NCI-H345 treated with DMSO at 0.1 percent for 48 hours (cell line): ENCODE measurements at regions not wholly inside any gene's neighbourhood (a gene's known extent, or its start where the extent isn't known, plus 50 kb on each side); places are given as distances from the start of the nearest gene placed in this dataset.

Source experiments
- DNase-seq: peaks from one replicate; lab custom pipeline; 2025; ENCODE audit not compliant: unreplicated experiment; lab: John Stamatoyannopoulos, UW

DNA sequence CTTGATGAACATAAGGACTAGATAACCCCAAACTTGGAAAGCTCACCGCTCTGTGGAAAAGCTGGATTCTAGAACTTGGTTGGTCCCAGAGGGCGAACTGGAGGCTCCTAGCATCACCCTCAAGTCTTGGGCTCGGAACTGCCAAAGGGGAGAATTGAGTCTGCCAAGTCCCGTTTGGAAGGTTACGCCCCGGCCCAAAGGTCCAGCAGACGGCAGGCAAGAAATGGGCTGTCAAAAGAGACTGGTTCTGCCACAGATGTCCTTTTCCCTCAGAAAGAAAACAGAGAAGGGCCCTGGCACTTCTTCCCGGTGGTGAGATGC is 182.2 kb downstream of the ANAPC1 start:
- no peak for DNase-seq

DNA sequence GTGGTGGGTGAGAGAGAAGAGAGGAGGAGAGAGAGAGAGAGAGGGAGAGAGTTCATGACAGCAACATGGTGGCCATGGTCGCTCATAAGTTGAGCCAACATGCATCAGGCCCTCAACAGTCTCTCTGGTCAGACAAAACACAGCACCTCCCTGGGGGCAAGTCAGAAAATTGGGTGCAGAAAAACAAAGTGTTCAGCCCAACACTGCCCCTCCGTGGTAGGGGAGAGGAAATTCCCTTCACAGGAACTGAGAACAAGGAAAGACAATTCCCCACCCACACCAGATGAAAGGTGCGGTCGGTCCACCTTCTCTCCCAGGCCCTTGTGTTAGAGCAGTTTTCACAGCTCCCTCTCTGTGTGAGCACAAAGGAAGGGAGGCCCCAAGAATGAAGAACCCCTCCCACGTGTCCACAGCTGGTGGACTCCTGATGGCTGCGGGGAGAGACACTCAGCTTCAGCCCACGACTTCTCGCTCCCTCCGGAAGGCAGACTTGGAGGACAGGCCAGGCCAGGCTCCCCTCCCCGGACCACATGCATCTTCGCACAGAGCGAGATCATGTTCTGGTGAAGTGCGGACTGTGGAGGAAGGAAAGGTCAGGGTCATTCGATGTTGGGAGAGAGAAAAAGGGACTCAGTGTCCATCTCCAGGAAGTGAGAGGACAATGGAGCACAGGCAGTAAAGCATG is 181.7 kb downstream of the ANAPC1 start:
- DNase-seq, result no peak

DNA sequence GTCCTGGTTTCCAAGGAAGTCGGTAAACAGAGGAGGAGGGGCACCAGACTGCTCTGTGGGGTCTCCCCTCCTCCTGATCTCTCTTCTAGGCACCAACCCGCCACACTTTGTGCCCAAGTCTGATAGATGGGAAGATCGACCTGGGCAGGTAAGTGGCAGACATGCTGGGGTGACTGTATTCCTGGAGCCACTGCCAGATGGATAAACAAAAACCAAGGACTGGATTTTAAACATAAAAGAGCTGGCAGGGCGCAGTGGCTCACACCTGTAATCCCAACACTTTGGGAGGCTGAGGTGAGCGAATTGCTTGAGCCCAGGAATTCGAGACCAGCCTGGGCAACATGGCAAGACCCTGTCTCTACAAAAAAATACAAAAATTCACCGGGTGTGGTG is 181.2 kb downstream of the ANAPC1 start:
- DNase-seq, result no peak

DNA sequence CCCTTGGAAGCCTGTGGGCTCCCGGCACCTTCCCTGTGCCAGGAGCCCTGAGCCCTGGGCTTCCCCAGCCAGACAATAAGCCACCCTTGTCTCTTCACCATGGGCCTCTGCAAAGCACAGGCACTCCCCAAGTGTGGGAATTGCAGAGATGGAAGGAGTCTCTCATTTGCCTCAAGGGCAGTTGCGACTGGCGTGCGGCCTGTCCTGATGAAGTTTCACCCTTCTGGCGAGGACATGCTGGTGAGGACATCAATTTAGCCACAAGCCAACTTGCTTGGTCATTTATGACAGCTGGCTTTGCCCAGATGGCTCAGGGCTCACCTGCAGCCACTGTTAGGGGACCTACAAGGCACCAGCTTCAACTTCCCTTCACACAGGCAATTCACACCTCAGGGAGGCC is 180.2 kb downstream of the ANAPC1 start:
- no peak for DNase-seq

DNA sequence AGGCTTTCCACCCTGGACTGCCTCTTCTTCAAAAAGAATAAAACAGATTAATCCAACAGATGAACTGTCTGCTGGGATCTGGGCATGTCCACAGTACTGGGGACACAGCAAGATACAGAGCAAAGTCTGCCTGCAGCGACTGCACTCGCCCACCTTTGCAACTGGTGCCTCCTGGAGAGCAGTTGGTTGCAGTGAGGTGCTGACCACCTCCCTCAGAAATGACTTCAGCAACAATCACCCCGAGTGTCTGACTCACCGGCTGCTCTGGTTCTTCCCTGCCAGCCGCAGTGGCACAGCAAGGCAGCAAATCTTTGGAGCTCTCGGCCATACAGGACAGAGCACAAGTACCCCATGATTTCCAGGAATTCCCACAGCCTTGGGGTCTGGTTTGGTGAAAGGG is 179.7 kb downstream of the ANAPC1 start:
- no peak for DNase-seq

DNA sequence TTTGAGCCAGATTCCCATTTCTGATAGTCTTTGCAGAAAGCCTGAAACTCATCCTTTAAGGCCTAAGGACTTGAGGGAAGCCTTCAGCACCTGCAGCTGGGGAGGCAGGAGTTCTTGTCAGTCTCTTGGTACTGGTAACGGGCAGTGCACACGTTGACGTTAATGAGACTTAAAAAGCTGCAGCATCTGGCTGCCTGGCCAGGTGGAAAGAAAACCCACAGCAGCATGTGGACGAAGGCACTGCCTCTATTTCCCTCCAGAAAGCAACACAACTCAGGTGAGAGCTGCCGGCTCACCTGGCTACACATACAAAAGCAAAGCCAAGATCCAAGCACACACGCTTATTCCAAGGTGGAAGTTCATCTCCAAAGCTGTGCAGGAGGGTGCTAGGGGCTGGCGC is 178.8 kb downstream of the ANAPC1 start:
- DNase-seq, result no peak

DNA sequence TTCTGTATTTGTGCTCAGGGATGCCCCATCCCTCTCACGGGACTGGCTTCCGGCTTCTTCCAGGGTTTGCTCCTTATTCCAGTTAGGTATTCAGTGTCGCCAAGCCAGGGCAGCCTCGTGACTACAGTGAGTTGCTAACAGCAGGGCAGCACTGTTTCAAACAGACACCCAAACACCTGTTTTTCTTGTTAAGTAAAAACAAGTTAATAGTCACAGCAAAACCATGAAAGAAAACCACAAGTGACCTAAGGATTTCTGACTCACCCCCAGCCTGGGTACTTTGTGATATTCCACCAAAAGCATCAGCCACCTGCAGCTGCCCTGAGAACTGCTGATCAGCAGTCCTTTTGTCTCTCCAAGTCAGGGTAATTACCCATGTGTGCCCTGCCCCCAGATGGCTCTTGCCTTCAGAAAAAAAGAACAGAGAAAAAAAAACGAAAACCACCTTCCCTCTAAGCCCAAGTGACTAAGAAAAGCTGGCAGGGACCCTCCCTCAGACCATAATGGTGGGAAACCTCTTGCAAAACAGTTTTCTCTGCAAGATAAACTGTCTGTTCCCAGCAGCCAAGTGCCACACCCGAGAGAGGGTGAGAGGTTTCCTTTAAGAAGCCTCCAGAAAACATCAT is 178.2 kb downstream of the ANAPC1 start:
- DNase-seq, result peak; percentile 1

DNA sequence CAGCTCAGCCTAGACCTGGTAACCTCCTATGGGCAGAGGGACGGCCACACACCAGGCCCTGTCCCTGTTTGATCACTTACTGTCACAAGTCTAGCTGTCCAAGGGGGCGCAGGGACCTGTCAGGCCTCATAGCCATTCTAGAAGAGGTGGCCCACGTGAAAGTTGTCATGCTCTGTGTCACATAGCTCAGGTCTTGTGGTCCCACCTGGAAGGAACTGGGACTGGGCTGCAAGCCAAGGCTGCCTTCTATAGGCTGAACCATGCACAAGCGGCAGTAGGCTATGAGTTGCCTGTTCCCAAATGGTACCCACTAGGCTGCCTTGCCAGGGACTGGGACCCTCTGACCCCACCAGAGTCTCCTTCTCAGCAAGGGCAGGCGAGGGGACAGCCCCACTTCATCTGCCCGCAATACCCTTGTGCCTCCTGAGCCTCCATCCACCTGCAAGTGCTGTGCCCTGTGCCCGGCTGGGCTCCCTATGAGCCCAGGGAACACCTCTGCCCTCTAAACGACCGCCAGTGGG is 177.5 kb downstream of the ANAPC1 start:
- DNase-seq, result no peak

DNA sequence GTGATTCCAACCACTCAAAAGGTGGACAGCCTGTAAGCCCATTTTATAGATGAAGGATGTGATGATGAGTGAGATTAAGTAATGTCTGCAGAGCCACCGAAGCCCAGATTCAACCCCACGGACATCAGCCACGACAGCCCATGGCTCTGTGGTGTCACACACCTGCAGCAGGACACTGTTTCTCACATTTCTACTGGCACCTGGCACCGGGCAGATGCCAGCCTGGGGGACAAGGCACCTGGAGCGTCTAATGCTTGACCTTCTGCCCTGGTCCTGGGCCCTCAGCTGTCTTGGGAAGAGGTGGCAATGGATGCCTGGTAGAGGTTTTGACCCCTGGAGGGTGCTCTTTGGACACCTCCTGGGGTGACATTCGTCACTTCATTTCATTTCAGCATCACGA is 176.3 kb downstream of the ANAPC1 start:
- DNase-seq, result no peak

DNA sequence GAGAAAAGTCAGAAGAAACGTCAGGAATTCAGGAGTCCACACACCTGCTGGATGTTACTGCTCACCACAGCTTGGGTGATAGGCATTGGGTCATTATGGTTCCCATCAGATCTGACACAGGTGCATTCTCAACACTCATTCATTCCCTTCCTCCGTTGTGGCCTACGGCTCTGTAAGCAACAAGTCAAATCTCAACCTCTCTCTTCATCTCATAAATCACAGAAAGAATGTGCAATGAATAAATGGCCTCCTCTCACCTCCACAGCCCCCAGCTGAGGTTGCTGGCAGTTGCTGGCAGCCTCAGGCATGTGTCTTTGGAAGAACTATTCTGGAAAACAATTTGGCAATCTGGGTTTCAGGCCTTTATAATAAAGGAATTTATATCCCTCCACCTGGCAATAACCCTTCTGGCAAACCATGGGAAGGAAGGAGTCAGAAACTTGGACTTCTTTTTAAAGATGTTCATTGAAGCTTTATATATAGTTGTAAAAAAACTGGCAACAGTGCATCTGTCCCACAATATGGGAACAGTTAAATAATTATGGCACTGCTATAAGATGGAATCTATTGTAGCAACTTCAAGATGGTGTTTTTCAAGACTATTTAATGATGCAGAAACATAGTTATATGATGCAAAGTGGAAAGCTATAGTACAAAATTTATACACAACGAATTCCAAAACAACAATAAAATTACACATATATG is 175.4 kb downstream of the ANAPC1 start:
- no peak for DNase-seq

DNA sequence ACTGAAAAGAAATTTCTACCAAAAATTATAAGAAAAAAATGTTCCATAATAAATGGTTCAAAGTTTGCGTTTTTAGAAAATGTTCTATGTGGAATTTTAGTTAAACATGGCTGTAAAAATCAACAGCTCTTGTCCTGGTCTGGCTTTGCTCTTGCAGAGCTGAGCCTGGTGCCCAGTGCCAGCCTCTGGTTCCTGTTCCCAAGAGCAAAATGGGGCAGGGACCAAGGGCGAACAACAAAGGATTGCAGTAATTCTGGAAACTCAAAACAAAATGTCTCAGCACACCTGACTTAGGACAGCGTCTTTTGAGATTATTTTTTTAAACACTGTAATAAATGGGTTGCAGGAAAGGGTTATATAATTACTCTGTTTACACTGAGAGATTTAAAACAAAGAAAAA is 174.7 kb downstream of the ANAPC1 start:
- DNase-seq, result no peak

DNA sequence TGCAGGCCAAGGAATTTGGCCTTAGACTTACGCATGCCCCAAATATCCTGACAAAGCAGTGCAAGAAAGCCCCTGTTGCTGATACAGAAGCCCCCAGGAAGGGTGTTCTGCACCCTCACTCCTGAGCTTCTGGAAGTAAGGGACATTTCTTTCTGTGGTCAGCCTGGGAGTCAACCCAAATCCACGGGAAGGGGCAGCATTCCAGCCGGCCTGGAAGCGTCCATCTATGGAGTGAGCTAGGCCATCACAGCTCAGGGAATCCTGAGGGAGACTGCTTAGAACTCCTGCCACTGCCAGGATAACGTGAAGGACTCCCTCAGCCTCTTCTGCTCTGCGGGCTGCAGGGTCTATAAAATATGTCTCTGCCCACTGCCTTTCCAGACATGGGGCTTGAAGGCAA is 173.9 kb downstream of the ANAPC1 start:
- DNase-seq, result no peak

DNA sequence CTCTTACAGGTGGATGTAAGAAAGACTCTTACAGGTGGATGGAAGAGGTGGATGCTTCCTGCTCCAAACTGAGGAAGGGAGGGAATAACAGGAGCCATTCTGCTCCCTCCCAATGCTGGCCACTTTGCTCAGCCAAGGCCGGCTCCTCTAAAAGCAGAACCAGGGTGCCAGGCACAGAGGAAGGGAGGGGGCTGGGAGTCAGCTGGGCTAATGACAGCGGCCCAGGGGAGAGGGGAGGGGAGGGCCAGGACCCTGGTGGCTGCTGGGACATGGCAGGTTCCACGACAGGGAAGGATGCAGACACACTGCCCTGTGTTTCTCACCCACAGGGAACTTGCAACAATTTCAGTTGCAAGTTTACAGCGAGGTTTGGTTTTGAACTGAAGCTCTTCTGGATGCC is 173.4 kb downstream of the ANAPC1 start:
- no peak for DNase-seq

DNA sequence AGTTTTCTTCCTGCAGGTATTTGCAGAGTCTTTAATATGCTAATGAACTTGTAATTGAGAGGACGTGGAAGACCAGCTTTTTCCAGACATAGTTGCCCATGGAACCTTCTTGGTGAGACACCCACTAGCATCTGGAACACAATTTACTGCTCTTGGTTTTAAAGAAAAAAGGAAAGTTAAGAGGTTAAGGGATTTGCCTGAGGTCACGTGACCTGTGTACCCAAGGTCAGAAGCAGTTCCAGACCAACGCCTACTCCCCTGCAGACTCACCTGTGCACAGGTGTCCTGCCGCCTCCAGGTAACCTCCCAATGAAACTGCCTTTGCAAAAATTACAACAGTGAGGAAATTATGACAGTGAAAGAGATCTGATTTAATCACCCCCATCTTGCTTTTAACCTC is 172.7 kb downstream of the ANAPC1 start:
- no peak for DNase-seq

DNA sequence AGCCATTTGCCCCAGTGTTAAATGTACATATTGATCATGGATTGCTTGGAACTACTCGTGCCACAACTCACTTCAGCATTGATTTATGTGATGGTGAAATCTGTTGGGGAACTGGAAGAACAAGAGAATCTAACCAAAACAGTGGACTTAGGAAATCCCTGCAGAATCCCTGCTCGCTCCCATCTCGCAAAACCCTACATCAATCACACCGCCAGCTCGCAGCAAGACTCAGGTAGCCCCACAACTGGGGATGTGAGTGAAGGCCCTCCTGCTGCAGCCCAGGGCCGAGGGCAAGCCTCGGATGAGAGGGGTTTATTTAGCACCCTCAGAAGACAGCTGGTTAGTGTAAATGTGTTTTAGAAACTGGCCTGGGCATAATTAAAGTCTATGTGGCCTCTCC is 171.6 kb downstream of the ANAPC1 start:
- no peak for DNase-seq

DNA sequence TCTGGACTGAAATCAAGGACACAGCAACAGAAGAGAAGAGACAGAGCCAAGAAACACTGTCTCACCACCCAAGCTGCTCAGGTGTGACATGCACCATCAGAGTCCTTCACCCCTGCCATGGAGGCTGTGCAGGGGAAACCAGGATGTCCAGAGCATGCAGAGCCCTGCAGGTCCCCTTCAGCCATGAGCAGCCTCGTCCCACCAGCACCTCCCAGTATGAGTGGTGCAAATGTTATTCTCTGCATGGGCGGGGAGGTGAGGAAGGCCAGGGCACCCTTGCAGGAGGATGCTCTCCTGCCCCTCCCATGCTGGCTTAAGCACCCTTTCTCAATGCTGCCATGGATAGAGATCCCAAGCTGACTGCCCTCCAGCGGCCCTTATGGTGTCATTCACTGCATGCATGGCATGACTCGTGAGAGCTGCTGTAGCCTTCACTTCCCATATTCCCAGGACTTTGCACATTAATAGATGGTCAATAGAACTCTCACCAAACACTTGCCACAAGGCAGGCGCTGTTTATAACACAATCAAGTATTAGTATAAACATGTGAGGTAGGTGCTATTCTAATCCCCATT is 171.0 kb downstream of the ANAPC1 start:
- no peak for DNase-seq

DNA sequence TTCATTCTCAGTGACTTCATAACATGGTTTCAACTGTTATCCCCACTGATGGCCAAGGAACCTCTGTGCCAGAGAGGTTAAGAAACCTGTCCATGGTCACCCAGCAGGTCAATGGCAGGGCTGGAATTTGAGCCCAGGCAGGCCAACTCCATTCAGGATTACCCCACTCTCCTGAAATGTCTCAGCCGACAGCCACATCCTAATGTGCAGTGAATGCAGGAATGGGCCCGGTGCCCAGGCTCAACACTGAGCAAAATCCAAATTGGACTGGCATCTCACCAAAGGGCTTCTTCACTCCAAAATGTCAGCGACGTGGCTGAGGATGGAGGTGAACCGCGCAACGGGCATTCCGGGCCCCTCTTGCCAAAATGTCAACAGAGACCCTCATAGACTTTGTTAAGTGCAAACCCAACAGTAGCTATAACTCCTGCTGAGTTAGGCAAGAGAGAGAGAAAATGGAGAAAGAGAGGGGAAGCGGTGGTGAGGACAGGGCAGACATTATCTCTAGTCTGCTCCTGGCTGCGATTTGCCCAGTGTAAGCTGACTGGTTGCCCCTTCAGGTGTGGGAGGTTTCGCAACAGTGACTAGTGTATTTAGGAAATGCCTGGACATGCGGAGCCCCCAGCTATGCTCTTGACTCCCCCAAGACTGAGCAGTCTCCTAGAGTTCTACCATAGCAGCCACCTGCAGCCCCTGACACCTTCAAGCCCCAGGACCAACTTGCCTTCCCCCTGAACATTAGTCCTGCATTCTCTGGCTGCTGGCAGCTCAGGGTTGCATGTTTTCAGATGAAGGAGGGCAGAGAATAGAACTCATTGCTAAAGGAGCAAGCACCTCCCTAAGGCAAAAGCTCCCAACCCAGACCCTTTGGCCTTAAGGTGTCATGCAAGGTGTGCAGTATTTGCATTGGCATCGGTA is 167.7 kb downstream of the ANAPC1 start:
- no peak for DNase-seq

DNA sequence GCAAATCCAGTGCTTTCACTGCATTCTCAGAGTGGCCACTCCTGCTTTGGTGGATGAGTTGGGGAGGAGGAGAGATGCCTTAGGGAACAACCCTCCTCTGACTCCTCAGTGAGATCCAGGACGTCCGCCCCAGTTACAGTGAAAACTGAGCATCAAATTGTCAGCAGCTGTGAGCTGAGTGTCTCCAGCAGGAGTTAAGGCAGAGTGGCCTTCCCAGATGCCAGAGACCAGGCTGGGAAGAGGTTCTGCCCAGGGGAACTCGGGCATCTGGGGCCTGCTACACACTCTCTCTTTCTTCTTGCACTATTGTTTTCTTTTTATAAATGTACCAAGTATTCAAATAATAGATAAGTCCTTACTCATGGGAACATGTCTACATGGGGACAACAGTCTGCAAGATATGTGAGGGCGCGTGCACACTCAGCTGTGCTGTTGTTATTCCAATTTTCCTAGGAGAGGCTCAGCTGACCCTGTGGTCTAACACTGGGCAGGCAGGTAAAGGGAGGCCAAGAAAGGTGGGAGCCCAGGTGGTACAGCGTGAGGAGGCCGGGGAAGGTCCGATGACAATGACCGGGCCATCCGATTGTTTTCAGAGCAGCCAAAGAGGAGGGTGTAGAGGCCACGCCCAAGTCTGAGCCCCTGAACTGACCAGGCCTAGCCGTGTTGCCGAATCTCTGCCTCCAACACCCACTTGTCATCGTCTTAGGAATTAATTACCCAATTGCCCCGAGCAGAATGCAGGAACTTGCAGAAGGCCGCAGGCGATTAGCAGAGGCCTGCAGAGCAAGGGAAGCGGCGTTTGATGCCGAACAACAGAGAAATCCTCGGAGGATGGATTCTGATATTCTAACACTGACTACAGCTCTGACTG is 166.9 kb downstream of the ANAPC1 start:
- DNase-seq, result no peak
